Endothelial cell (in vitro differentiated cells): ENCODE measurements at regions not wholly inside any gene's neighbourhood (a gene's known extent, or its start where the extent isn't known, plus 50 kb on each side); places are given as distances from the start of the nearest gene placed in this dataset.

ENCODE experiments used
- DNase-seq: peaks from one replicate; pipeline ENCODE4 v3.0.0; 2021; ENCODE audit warnings: low spot score
- H3K27ac Mint-ChIP-seq: one replicate; pipeline ENCODE4 v1.8.0; 2021; ENCODE audit warnings: mixed read lengths, inconsistent platforms; ENCODE audit not compliant: unreplicated experiment
- H3K27me3 Mint-ChIP-seq: one replicate; pipeline ENCODE4 v1.8.0; 2021; ENCODE audit warnings: mild to moderate bottlenecking, moderate library complexity, mixed read lengths, inconsistent platforms; ENCODE audit not compliant: unreplicated experiment
- H3K36me3 Mint-ChIP-seq: one replicate; pipeline ENCODE4 v1.8.0; 2021; ENCODE audit warnings: mild to moderate bottlenecking, low read depth, mixed read lengths, inconsistent platforms; ENCODE audit not compliant: unreplicated experiment
- H3K4me1 Mint-ChIP-seq: one replicate; pipeline ENCODE4 v1.8.0; 2021; ENCODE audit warnings: mild to moderate bottlenecking, mixed read lengths, inconsistent platforms; ENCODE audit not compliant: unreplicated experiment
- H3K4me3 Mint-ChIP-seq: one replicate; pipeline ENCODE4 v1.8.0; 2021; ENCODE audit warnings: mild to moderate bottlenecking, mixed read lengths, inconsistent platforms; ENCODE audit not compliant: unreplicated experiment
- H3K9me3 Mint-ChIP-seq: one replicate; pipeline ENCODE4 v1.8.0; 2021; ENCODE audit warnings: mixed read lengths, inconsistent platforms; ENCODE audit not compliant: unreplicated experiment
- CTCF ChIP-seq: fragments of 200-600 bp; sonication (generic); IDR thresholded peaks from one replicate; pipeline ENCODE4 v1.5.0; 2021; ENCODE audit warnings: antibody characterized with exemption; ENCODE audit not compliant: unreplicated experiment

- Mint-ChIP-seq H3K36me3 (no peaks in the 10 kb centered on the region), H3K27me3 (peaks cover 4% of the 10 kb centered on the region), H3K4me3 (no peak overlapping the region), H3K27ac (no peak overlapping the region), H3K4me1 (peaks cover 6% of the 10 kb centered on the region), H3K9me3 (no peaks in the 10 kb centered on the region)
- TF ChIP-seq CTCF: no peak
- DNase-seq: no peak
Measured at GRCh38 chr1:18560692-18561091, 70.0 kb upstream of the PAX7 start.

GRCh38 chr1:18561967-18562366 is 68.7 kb upstream of the PAX7 start:
- no peak for DNase-seq
- Mint-ChIP-seq H3K9me3 (no peaks in the 10 kb centered on the region), H3K27me3 (peaks cover 4% of the 10 kb centered on the region), H3K4me1 (peaks cover 6% of the 10 kb centered on the region), H3K4me3 (no peak overlapping the region), H3K36me3 (no peaks in the 10 kb centered on the region), H3K27ac (no peak overlapping the region)
- TF ChIP-seq CTCF: no peak

GRCh38 chr1:18564676-18565075 is 66.0 kb upstream of the PAX7 start:
- Mint-ChIP-seq H3K4me1 (no peaks in the 10 kb centered on the region), H3K9me3 (no peaks in the 10 kb centered on the region), H3K27me3 (peaks cover 2% of the 10 kb centered on the region), H3K4me3 (no peak overlapping the region), H3K27ac (no peak overlapping the region), H3K36me3 (no peaks in the 10 kb centered on the region)
- no peak for TF ChIP-seq CTCF
- no peak for DNase-seq

DNA sequence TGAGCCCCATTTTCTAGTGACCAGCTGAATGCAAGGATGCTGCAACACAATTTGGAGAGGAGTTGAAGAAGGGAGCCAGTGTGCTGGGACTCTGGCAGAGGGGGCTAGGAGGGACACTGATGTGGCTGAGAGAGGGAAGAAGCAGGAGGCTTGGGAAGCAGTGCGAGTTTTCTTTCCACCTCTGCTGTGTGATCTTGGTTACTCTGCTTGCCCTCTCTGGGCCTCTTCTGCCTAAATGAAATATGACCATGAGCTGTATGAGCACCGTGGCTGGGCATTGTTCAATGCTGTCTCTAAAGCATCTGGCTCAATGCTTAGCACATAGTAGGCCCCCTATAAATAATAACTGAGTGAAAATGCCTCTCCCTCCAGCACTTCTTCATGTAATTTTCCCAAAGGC is 65.3 kb upstream of the PAX7 start:
- Mint-ChIP-seq H3K4me1 (no peaks in the 10 kb centered on the region), H3K27me3 (peaks cover 2% of the 10 kb centered on the region), H3K36me3 (no peaks in the 10 kb centered on the region), H3K9me3 (no peaks in the 10 kb centered on the region), H3K4me3 (no peak overlapping the region), H3K27ac (no peak overlapping the region)
- no peak for DNase-seq
- no peak for TF ChIP-seq CTCF

DNA sequence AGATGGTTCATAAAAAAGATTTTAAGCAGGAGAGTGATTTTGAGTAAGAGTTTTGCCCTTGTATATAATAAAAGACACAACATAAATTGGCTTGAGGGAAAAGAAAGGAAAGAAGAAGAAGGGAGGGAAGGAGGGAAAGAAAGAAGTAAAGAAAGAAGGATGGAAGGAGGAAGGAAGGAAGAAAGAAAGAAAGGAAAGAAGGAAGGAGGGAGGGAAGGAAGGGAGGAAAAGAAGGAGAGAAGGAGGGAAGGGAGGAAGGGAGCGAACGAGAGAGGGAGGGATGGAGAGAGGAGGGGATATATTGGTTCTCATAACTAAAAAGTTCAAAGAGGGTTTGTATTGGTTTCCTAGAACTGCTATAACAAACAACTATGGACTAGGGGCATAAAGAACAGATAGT is 62.2 kb upstream of the PAX7 start:
- no peaks in the 10 kb centered on the region for H3K9me3 Mint-ChIP-seq
- DNase-seq: no peak
- peaks cover 2% of the 10 kb centered on the region for H3K27me3 Mint-ChIP-seq

More for the DNA sequence above, 62.2 kb upstream of the PAX7 start:
- no peak for TF ChIP-seq CTCF
- no peaks in the 10 kb centered on the region for H3K4me1 Mint-ChIP-seq
- H3K4me3 Mint-ChIP-seq: no peak overlapping the region
- H3K36me3 Mint-ChIP-seq: no peaks in the 10 kb centered on the region
- no peak overlapping the region for H3K27ac Mint-ChIP-seq
